GM23338 (cell line): ENCODE measurements at regions not wholly inside any gene's neighbourhood (a gene's known extent, or its start where the extent isn't known, plus 50 kb on each side); places are given as distances from the start of the nearest gene placed in this dataset.
A peak's percentile ranks its signal among the peaks of the same experiment; 100 is the strongest.

Experiments
- ATAC-seq: fragments of 200-7000 bp; cut with Tn5 transposase; 3 replicates; pipeline ENCODE4 v1.9.1; 2020
- DNase-seq: peaks from one replicate; pipeline ENCODE4 v3.0.0-alpha.2; 2015; ENCODE audit warnings: low spot score
- H2AFZ ChIP-seq: fragments of 200-600 bp; sonication (generic); 2 replicates; pipeline ENCODE4 v1.8.0; 2016; ENCODE audit warnings: antibody characterized with exemption, mild to moderate bottlenecking, moderate library complexity
- H3F3A ChIP-seq: fragments of 200-600 bp; sonication (generic); replicated peaks from 2 replicates; pipeline ENCODE4 v1.8.0; 2017; ENCODE audit warnings: antibody characterized with exemption, mixed run types, low read depth
- H3K27ac ChIP-seq: fragments of 200-600 bp; sonication (generic); 2 replicates; pipeline ENCODE4 v1.6.1; 2016; ENCODE audit warnings: low read depth
- H3K27me3 ChIP-seq: fragments of 200-600 bp; sonication (generic); 2 replicates; pipeline ENCODE4 v1.8.0; 2016; ENCODE audit warnings: mild to moderate bottlenecking, mixed run types, moderate library complexity; ENCODE audit not compliant: insufficient read depth
- H3K36me3 ChIP-seq: fragments of 200-600 bp; sonication (generic); 2 replicates; pipeline ENCODE4 v1.8.0; 2016; ENCODE audit warnings: mild to moderate bottlenecking; ENCODE audit not compliant: insufficient read depth
- H3K4me1 ChIP-seq: fragments of 200-600 bp; sonication (generic); 2 replicates; pipeline ENCODE4 v1.8.0; 2016; ENCODE audit warnings: mild to moderate bottlenecking, moderate library complexity; ENCODE audit not compliant: insufficient read depth
- H3K4me2 ChIP-seq: fragments of 200-600 bp; sonication (generic); 2 replicates; pipeline ENCODE4 v1.7.1; 2017; ENCODE audit warnings: mixed run types
- H3K4me3 ChIP-seq: fragments of 200-600 bp; sonication (generic); 2 replicates; pipeline ENCODE4 v1.6.1; 2016; ENCODE audit warnings: mixed run types
- H3K79me2 ChIP-seq: fragments of 200-600 bp; sonication (generic); replicated peaks from 2 replicates; pipeline ENCODE4 v1.8.0; 2017; ENCODE audit warnings: mild to moderate bottlenecking; ENCODE audit not compliant: insufficient read depth
- H3K9me2 ChIP-seq: fragments of 200-600 bp; sonication (generic); 2 replicates; pipeline ENCODE4 v1.8.0; 2017; ENCODE audit not compliant: insufficient read depth
- H4K20me1 ChIP-seq: fragments of 200-600 bp; sonication (generic); replicated peaks from 2 replicates; pipeline ENCODE4 v1.8.0; 2017; ENCODE audit warnings: mild to moderate bottlenecking; ENCODE audit not compliant: insufficient read depth
- H3K27ac Mint-ChIP-seq: 2 replicates; pipeline ENCODE4 v1.8.0; 2020; ENCODE audit warnings: inconsistent platforms, mild to moderate bottlenecking, moderate library complexity, mixed read lengths
- H3K27me3 Mint-ChIP-seq: 3 replicates; pipeline ENCODE4 v1.8.0; 2022; ENCODE audit warnings: low read depth, mild to moderate bottlenecking, moderate library complexity, mixed read lengths, inconsistent platforms; ENCODE audit not compliant: insufficient read depth, poor library complexity
- H3K36me3 Mint-ChIP-seq: 3 replicates; pipeline ENCODE4 v1.8.0; 2021; ENCODE audit warnings: low read depth, mild to moderate bottlenecking, inconsistent platforms, moderate library complexity, mixed read lengths
- H3K4me1 Mint-ChIP-seq: 3 replicates; pipeline ENCODE4 v1.8.0; 2020; ENCODE audit warnings: mild to moderate bottlenecking, inconsistent platforms, mixed read lengths
- H3K4me3 Mint-ChIP-seq: 3 replicates; pipeline ENCODE4 v1.8.0; 2021; ENCODE audit warnings: moderate library complexity, mild to moderate bottlenecking, inconsistent platforms, mixed read lengths
- H3K9me3 Mint-ChIP-seq: 3 replicates; pipeline ENCODE4 v1.8.0; 2020; ENCODE audit warnings: moderate library complexity, mild to moderate bottlenecking, inconsistent platforms, mixed read lengths
- CREB1 ChIP-seq: fragments of 250-450 bp; sonication (Bioruptor Pico); IDR thresholded peaks from 2 replicates; pipeline ENCODE4 v1.5.0; 2020; ENCODE audit warnings: low read depth, mild to moderate bottlenecking, moderate library complexity
- EZH2 ChIP-seq: fragments of 200-600 bp; sonication (generic); IDR thresholded peaks from one replicate; pipeline ENCODE4 v1.8.0; 2017; ENCODE audit warnings: antibody characterized with exemption, mild to moderate bottlenecking, low read depth; ENCODE audit not compliant: unreplicated experiment
- EZH2phosphoT487 ChIP-seq: fragments of 200-600 bp; sonication (generic); IDR thresholded peaks from one replicate; pipeline ENCODE4 v1.8.1; 2018; ENCODE audit warnings: antibody characterized with exemption; ENCODE audit not compliant: unreplicated experiment
- JUNB ChIP-seq: IDR thresholded peaks from one replicate; pipeline ENCODE4 v1.6.1; 2016; ENCODE audit warnings: antibody characterized with exemption; ENCODE audit not compliant: unreplicated experiment
- NANOG ChIP-seq: IDR thresholded peaks from 2 replicates; pipeline ENCODE4 v1.6.1; 2016; ENCODE audit warnings: antibody characterized with exemption, borderline replicate concordance
- STAT1 ChIP-seq: IDR thresholded peaks from one replicate; pipeline ENCODE4 v1.6.1; 2016; ENCODE audit warnings: antibody characterized with exemption; ENCODE audit not compliant: unreplicated experiment
- ZNF114 ChIP-seq: fragments of 250-450 bp; sonication (Bioruptor Pico); IDR thresholded peaks from 2 replicates; pipeline ENCODE4 v1.5.0; 2020; ENCODE audit warnings: mild to moderate bottlenecking, moderate library complexity
- ZNF331 ChIP-seq: fragments of 250-450 bp; sonication (Bioruptor Pico); IDR thresholded peaks from 2 replicates; pipeline ENCODE4 v1.5.0; 2020; ENCODE audit warnings: low read depth, mild to moderate bottlenecking, moderate library complexity
- TF ChIP-seq, protein P1 (sequence below), 2 experiments: fragments of 200-600 bp in 1 of 2; sonication (generic) in 1 of 2; conservative IDR thresholded peaks; 2 replicates each; pipeline versions ENCODE4 v1.5.1 to v1.6.1; 2016 to 2017; ENCODE audit warnings: antibody characterized with exemption in 2 of 2, low read depth in 2 of 2, mild to moderate bottlenecking in 2 of 2, moderate library complexity in 1 of 2
- TF ChIP-seq, protein P2 (sequence below): fragments of 250-450 bp; sonication (Bioruptor Pico); IDR thresholded peaks from 2 replicates; pipeline ENCODE4 v1.5.0; 2020; ENCODE audit warnings: mild to moderate bottlenecking, moderate library complexity

DNA sequence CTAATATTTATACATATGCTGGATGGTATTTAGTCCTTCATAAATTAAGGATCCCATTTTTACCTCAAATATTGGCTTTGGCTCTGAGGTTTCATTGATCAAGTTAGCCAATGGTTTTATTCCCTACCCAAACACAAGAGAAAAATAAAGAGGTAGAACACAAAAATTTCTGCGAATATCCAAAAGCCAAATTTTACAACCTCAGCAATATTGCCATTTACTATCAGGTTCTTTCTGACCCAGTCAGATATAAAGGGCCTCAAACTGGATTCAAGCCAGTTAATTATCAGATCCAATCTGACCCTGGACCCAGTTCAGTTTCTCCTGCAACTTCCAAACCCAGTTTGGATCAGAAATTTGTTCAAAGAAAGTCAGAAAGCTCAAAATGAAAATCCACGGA is 998.1 kb downstream of the SI start:
- H3K4me2 ChIP-seq = no peak overlapping the region
- H3K4me3 ChIP-seq = no peak overlapping the region
- Mint-ChIP-seq H3K27ac (no peak overlapping the region), H3K4me3 (no peak overlapping the region), H3K4me1 (no peaks in the 10 kb centered on the region), H3K9me3 (peaks cover 11% of the 10 kb centered on the region), H3K27me3 (no peaks in the 10 kb centered on the region), H3K36me3 (peaks cover 4% of the 10 kb centered on the region; the same call in 2 of the 3 replicates)
- H2AFZ ChIP-seq = peak overlapping the region; percentile 49; the same call in 1 of the 2 replicates
- no peak for ATAC-seq
- no peaks in the 10 kb centered on the region; the same call in 1 of the 2 replicates for H3K9me2 ChIP-seq
- no peaks in the 10 kb centered on the region for H3K36me3 ChIP-seq
- H3F3A ChIP-seq = no peaks in the 10 kb centered on the region
- H4K20me1 ChIP-seq = no peaks in the 10 kb centered on the region
- H3K4me1 ChIP-seq = no peaks in the 10 kb centered on the region
- no peaks in the 10 kb centered on the region for H3K27me3 ChIP-seq
- TF ChIP-seq NANOG (no peak), CREB1 (CRISPR knock-in tag) (no peak), ZNF114 (no peak), EZH2phosphoT487 (no peak), STAT1 (no peak), ZNF331 (no peak), EZH2 (no peak), JUNB (no peak)
- TF ChIP-seq, protein P1, sequence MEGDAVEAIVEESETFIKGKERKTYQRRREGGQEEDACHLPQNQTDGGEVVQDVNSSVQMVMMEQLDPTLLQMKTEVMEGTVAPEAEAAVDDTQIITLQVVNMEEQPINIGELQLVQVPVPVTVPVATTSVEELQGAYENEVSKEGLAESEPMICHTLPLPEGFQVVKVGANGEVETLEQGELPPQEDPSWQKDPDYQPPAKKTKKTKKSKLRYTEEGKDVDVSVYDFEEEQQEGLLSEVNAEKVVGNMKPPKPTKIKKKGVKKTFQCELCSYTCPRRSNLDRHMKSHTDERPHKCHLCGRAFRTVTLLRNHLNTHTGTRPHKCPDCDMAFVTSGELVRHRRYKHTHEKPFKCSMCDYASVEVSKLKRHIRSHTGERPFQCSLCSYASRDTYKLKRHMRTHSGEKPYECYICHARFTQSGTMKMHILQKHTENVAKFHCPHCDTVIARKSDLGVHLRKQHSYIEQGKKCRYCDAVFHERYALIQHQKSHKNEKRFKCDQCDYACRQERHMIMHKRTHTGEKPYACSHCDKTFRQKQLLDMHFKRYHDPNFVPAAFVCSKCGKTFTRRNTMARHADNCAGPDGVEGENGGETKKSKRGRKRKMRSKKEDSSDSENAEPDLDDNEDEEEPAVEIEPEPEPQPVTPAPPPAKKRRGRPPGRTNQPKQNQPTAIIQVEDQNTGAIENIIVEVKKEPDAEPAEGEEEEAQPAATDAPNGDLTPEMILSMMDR (conservative IDR thresholded peaks at IDR 0.05; ENCODE audit: low read depth in 2 of 2) = no peak
- TF ChIP-seq, protein P2, sequence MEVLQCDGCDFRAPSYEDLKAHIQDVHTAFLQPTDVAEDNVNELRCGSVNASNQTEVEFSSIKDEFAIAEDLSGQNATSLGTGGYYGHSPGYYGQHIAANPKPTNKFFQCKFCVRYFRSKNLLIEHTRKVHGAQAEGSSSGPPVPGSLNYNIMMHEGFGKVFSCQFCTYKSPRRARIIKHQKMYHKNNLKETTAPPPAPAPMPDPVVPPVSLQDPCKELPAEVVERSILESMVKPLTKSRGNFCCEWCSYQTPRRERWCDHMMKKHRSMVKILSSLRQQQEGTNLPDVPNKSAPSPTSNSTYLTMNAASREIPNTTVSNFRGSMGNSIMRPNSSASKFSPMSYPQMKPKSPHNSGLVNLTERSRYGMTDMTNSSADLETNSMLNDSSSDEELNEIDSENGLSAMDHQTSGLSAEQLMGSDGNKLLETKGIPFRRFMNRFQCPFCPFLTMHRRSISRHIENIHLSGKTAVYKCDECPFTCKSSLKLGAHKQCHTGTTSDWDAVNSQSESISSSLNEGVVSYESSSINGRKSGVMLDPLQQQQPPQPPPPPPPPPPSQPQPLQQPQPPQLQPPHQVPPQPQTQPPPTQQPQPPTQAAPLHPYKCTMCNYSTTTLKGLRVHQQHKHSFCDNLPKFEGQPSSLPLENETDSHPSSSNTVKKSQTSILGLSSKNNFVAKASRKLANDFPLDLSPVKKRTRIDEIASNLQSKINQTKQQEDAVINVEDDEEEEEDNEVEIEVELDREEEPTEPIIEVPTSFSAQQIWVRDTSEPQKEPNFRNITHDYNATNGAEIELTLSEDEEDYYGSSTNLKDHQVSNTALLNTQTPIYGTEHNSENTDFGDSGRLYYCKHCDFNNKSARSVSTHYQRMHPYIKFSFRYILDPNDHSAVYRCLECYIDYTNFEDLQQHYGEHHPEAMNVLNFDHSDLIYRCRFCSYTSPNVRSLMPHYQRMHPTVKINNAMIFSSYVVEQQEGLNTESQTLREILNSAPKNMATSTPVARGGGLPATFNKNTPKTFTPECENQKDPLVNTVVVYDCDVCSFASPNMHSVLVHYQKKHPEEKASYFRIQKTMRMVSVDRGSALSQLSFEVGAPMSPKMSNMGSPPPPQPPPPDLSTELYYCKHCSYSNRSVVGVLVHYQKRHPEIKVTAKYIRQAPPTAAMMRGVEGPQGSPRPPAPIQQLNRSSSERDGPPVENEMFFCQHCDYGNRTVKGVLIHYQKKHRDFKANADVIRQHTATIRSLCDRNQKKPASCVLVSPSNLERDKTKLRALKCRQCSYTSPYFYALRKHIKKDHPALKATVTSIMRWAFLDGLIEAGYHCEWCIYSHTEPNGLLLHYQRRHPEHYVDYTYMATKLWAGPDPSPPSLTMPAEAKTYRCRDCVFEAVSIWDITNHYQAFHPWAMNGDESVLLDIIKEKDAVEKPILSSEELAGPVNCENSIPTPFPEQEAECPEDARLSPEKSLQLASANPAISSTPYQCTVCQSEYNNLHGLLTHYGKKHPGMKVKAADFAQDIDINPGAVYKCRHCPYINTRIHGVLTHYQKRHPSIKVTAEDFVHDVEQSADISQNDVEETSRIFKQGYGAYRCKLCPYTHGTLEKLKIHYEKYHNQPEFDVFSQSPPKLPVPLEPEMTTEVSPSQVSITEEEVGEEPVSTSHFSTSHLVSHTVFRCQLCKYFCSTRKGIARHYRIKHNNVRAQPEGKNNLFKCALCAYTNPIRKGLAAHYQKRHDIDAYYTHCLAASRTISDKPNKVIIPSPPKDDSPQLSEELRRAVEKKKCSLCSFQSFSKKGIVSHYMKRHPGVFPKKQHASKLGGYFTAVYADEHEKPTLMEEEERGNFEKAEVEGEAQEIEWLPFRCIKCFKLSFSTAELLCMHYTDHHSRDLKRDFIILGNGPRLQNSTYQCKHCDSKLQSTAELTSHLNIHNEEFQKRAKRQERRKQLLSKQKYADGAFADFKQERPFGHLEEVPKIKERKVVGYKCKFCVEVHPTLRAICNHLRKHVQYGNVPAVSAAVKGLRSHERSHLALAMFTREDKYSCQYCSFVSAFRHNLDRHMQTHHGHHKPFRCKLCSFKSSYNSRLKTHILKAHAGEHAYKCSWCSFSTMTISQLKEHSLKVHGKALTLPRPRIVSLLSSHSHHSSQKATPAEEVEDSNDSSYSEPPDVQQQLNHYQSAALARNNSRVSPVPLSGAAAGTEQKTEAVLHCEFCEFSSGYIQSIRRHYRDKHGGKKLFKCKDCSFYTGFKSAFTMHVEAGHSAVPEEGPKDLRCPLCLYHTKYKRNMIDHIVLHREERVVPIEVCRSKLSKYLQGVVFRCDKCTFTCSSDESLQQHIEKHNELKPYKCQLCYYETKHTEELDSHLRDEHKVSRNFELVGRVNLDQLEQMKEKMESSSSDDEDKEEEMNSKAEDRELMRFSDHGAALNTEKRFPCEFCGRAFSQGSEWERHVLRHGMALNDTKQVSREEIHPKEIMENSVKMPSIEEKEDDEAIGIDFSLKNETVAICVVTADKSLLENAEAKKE (CRISPR knock-in tag) = no peak
- H3K79me2 ChIP-seq = no peaks in the 10 kb centered on the region
- DNase-seq = no peak
- H3K27ac ChIP-seq = no peak overlapping the region
